ENCODE measurements at regions not wholly inside any gene's neighbourhood (a gene's known extent, or its start where the extent isn't known, plus 50 kb on each side); places are given as distances from the start of the nearest gene placed in this dataset.

- FAIRE-seq = no peak
- H3K27ac ChIP-seq = no peak overlapping the region
- DNase-seq (ENCODE audit: low read depth in 1 of 2, low spot score in 1 of 2) = no peak
- no peaks in the 10 kb centered on the region for H3K9me3 ChIP-seq
- no peak for ATAC-seq
- ChIA-PET CTCF (no interaction called here), POLR2A (no interaction called here)
- TF ChIP-seq HES2 (IDR thresholded peaks at IDR 0.05) = no peak
- no peak for TF ChIP-seq POLR2A (IDR thresholded peaks at IDR 0.05; ENCODE audit: low read length)
- no peak for TF ChIP-seq FOSB (CRISPR knock-in tag; IDR thresholded peaks at IDR 0.05)
- no peak for TF ChIP-seq CBX8 (IDR thresholded peaks at IDR 0.05)
- TF ChIP-seq, protein P1, sequence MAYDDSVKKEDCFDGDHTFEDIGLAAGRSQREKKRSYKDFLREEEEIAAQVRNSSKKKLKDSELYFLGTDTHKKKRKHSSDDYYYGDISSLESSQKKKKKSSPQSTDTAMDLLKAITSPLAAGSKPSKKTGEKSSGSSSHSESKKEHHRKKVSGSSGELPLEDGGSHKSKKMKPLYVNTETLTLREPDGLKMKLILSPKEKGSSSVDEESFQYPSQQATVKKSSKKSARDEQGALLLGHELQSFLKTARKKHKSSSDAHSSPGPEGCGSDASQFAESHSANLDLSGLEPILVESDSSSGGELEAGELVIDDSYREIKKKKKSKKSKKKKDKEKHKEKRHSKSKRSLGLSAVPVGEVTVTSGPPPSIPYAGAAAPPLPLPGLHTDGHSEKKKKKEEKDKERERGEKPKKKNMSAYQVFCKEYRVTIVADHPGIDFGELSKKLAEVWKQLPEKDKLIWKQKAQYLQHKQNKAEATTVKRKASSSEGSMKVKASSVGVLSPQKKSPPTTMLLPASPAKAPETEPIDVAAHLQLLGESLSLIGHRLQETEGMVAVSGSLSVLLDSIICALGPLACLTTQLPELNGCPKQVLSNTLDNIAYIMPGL (CRISPR knock-in tag; IDR thresholded peaks at IDR 0.05; ENCODE audit: borderline replicate concordance) = no peak
- no peak for TF ChIP-seq FOSL2 (IDR thresholded peaks at IDR 0.05)
- TF ChIP-seq FOSL2 (CRISPR knock-in tag; IDR thresholded peaks at IDR 0.05) = no peak
- no peak for TF ChIP-seq HOXB13 (CRISPR knock-in tag; IDR thresholded peaks at IDR 0.05; ENCODE audit: low read depth)
- no peak for TF ChIP-seq CHD2 (IDR thresholded peaks at IDR 0.05; ENCODE audit: low read length, partially characterized antibody)
- H3K4me3 ChIP-seq = no peak overlapping the region
- no peaks in the 10 kb centered on the region for H3K4me1 ChIP-seq
- no peak overlapping the region for H3K4me2 ChIP-seq
- WGBS (ENCODE audit: missing lambda C conversion rate) = 14% methylated on average over 1 of the region's 1 CpG
These were observed 139.9 kb upstream of the CNTN6 start for GRCh38 chr3:952906-953305.

DNA sequence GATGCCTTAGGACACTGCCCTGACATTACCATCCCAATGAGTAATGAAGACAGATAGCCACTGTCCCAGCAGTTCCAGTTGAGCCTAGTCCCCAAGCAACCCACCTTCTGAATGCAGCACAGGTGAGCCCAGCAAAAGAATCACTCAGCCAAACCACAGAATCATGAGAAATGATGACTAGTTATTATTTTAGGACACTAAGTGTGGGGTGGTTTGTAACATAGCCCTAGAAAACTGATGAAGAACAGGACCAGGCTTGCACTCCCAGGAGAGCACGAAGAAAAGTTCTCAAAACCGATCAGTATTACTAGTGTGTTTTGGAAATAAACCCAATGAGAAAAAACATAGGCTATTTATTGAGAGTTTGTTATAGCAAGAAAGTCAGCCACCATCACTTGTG, 129.6 kb upstream of the CNTN6 start:
- no peaks in the 10 kb centered on the region for H3K4me1 ChIP-seq
- H3K9me3 ChIP-seq = peaks cover 6% of the 10 kb centered on the region; the same call in 2 of the 3 replicates
- 0% methylated on average over 2 of the region's 2 CpGs for WGBS (ENCODE audit: missing lambda C conversion rate)
- H3K4me2 ChIP-seq = no peak overlapping the region
- no peak for DNase-seq (ENCODE audit: low read depth in 1 of 2, low spot score in 1 of 2)
- no peak for FAIRE-seq
- no peak for ATAC-seq
- H3K4me3 ChIP-seq = no peak overlapping the region
- no peak overlapping the region for H3K27ac ChIP-seq
- TF ChIP-seq HOXB13 (CRISPR knock-in tag; IDR thresholded peaks at IDR 0.05; ENCODE audit: low read depth) (no peak), PHF8 (IDR thresholded peaks at IDR 0.05; ENCODE audit: borderline replicate concordance, low read depth) (no peak), FOSB (CRISPR knock-in tag; IDR thresholded peaks at IDR 0.05) (no peak), USF2 (IDR thresholded peaks at IDR 0.05) (no peak), HOXA7 (CRISPR knock-in tag; IDR thresholded peaks at IDR 0.05) (no peak), TFCP2L1 (CRISPR knock-in tag; IDR thresholded peaks at IDR 0.05) (no peak), CHD4 (IDR thresholded peaks at IDR 0.05; ENCODE audit: borderline replicate concordance) (no peak), MAZ (IDR thresholded peaks at IDR 0.05; ENCODE audit: borderline replicate concordance, low read depth, low read length) (no peak), ZNF302 (CRISPR knock-in tag; IDR thresholded peaks at IDR 0.05) (no peak), RCOR1 (IDR thresholded peaks at IDR 0.05; ENCODE audit: low read depth, low read length) (no peak), JUN (IDR thresholded peaks at IDR 0.05) (no peak), HES2 (IDR thresholded peaks at IDR 0.05) (no peak), POLR2AphosphoS2 (conservative IDR thresholded peaks at IDR 0.05; ENCODE audit: low read length) (no peak), NPAS2 (CRISPR knock-in tag; IDR thresholded peaks at IDR 0.05; ENCODE audit: borderline replicate concordance) (no peak), ZFP36 (IDR thresholded peaks at IDR 0.05; ENCODE audit: borderline replicate concordance, partially characterized antibody) (no peak)
- ChIA-PET POLR2A (no interaction called here), CTCF (no interaction called here)

DNA sequence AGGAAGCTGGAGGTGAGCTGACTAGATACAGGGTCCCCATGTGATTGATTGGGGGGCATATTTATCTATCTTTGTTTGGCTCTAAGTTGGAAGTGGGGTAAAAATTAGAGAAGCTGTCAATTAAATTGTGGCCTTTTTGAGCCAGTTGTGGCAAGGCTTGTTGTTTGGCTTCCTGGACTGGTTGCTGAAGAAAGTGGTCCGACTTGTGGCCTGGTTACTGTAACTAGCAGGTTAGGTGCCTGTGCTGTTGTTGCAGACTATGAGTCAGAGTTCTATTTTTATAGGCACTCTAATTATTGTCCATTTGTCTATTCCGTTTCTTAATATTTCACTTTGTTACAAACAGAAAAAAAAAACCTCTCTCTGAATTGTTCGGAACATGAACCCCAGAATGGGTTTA, 129.1 kb upstream of the CNTN6 start:
- peaks cover 6% of the 10 kb centered on the region; the same call in 2 of the 3 replicates for H3K9me3 ChIP-seq
- POLR2A ChIA-PET = no interaction called here
- ATAC-seq (no peak), DNase-seq (ENCODE audit: low read depth in 1 of 2, low spot score in 1 of 2) (no peak), FAIRE-seq (no peak)
- 4% methylated on average over 3 of the region's 3 CpGs for WGBS (ENCODE audit: missing lambda C conversion rate)
- TF ChIP-seq MAZ (IDR thresholded peaks at IDR 0.05; ENCODE audit: borderline replicate concordance, low read depth, low read length) = no peak
- no peak for TF ChIP-seq RARB (CRISPR knock-in tag; IDR thresholded peaks at IDR 0.05)
- TF ChIP-seq HES2 (IDR thresholded peaks at IDR 0.05) = no peak
- TF ChIP-seq HOXA7 (CRISPR knock-in tag; IDR thresholded peaks at IDR 0.05) = no peak
- TF ChIP-seq HOXB13 (CRISPR knock-in tag; IDR thresholded peaks at IDR 0.05; ENCODE audit: low read depth) = no peak
- TF ChIP-seq JUN (IDR thresholded peaks at IDR 0.05) = no peak
- no peak for TF ChIP-seq RFX5 (IDR thresholded peaks at IDR 0.05)
- no peak for TF ChIP-seq RNF2 (IDR thresholded peaks at IDR 0.05; ENCODE audit: borderline replicate concordance, low read depth)
- TF ChIP-seq ESRRA (IDR thresholded peaks at IDR 0.05; ENCODE audit: borderline replicate concordance, low read length) = no peak
- TF ChIP-seq PBX3 (IDR thresholded peaks at IDR 0.05) = no peak
- no peak for TF ChIP-seq POLR2AphosphoS2 (conservative IDR thresholded peaks at IDR 0.05; ENCODE audit: low read length)
- no peak overlapping the region for H3K27ac ChIP-seq
- H3K4me3 ChIP-seq = no peak overlapping the region
- no peak overlapping the region for H3K4me2 ChIP-seq
- CTCF ChIA-PET = interaction anchor here (0.7 kb wide), 1 partner anchor 35 kb away, joined by 3 read pairs; no protein-coding TSS in a partner anchor
- H3K4me1 ChIP-seq = no peaks in the 10 kb centered on the region
